LHCN-M2 (cell line): ENCODE measurements at regions not wholly inside any gene's neighbourhood (a gene's known extent, or its start where the extent isn't known, plus 50 kb on each side); places are given as distances from the start of the nearest gene placed in this dataset.

Experiments used
- DNase-seq: peaks from one replicate; pipeline ENCODE4 v3.0.0-alpha.2; 2012; ENCODE audit warnings: low read depth

DNA sequence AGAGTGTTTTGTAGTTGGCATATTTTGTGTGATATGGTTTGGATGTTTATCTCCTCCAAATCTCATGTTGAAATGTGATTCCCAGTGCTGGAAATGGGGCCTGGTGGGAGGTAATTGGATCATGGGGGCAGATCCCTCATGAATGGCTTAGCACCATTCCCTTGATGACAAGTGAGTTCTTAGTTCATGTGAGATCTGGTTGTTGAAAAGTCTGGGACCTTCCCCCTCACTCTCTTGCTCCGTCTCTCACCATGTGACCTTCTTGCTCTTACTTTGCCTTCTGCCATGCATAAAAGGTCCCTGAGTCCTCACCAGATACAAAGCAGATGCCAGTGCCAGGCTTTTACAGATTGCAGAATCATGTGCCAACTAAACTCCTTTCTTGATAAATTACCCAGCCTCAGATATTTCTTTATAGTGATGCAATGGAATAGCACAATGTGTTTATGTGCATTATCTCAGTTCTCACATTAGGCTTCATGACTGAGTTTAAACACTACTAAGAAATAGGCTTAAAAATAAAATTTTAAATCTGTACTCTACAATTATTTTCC is 1348.8 kb downstream of the STIM2 start:
- no peak for DNase-seq

DNA sequence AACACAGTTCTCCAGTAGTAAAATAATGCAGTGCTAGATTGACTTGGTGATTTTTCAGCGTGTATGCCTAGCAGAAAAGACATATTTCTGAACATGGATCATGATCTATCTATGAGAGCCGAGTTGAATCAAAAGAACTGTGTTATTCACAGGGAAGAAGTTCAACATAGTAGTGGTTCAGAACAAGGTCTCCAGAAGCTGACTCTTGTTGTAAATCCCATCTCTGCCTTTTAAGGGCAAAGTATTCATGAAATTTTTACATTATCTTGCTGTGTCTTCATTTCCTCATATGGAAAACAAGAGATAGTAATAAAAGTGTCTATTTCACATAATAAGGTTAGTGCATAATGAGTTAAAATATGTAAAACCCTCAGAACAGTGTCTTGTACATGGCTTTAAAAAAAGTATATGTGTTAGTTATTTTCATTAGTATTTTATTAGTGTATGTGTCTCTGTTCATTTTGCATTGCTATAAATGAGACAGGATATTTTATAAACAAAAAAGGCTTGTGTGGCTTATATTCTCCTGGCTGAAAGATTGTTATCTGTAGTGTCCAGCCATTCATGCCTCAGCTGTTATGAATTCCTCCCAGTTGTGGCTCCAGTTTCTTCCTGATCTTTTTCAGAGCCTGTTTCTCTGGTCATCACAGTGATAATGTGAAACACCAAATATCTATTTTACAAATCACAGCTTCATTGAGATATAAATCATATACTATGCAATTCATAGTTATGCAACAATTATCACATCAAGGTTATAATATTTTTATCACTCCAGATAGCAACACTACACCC is 1351.2 kb downstream of the STIM2 start:
- no peak for DNase-seq

DNA sequence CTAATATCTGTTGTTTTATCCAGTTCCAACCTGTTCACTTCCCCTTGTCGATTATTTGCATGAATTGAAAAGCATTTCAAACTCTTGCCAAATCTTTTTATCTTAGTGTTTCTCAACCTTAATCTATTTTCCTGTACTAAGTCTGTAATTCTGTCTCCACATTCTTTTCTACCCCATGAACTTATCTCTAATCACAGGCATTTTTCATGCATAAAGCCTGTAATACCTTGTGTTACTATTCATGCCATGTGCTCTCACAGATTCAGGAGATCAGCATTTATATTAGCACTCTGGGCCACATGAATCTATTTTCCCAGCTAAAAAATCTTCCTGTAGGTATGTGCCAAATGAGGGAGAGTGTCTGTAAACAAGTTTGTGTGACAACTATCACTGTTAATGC is 1360.9 kb downstream of the STIM2 start:
- no peak for DNase-seq

DNA sequence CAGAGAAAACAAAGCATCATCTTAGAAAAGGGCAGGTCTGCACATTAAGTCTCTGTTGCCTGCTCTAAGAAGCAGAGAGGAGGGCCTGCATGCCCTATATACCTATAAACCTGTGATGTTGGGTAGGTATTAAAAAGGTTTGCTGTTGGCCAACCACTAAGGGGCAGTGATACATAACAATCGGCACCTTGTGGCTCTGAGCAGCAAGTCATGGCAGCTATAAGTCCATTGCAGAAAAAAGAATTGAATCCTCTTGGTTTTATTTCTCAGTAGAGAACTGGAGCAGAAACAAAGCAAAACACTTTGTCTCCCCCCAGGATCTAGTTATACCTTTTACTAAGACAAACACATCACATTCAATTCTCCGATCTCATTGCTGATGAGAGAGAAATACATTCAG is 1364.4 kb downstream of the STIM2 start:
- DNase-seq: peak; percentile 36

- DNase-seq: peak; percentile 5
Observed at GRCh38 chr4:28225689-28226353, 1365.2 kb downstream of the STIM2 start.

DNA sequence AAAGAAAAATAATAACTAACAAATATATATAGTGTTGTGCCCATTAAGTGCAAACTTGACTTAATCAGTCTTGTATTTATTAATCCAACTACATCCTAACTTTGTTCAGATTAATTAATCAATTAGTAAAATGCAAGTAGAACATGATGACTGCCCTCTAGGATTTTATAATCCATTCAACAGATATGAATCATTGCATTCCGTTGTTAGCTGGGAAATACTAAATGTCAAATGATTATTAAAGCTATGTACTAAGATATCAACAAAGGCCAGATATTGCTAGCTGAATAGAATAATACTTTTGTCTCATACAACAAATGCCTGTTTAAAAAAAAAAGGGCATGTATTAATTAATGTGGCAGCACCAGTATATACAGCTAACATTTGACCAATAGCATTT is 1366.3 kb downstream of the STIM2 start:
- no peak for DNase-seq

GRCh38 chr4:28227764-28228163 is 1367.1 kb downstream of the STIM2 start:
- DNase-seq: no peak

DNA sequence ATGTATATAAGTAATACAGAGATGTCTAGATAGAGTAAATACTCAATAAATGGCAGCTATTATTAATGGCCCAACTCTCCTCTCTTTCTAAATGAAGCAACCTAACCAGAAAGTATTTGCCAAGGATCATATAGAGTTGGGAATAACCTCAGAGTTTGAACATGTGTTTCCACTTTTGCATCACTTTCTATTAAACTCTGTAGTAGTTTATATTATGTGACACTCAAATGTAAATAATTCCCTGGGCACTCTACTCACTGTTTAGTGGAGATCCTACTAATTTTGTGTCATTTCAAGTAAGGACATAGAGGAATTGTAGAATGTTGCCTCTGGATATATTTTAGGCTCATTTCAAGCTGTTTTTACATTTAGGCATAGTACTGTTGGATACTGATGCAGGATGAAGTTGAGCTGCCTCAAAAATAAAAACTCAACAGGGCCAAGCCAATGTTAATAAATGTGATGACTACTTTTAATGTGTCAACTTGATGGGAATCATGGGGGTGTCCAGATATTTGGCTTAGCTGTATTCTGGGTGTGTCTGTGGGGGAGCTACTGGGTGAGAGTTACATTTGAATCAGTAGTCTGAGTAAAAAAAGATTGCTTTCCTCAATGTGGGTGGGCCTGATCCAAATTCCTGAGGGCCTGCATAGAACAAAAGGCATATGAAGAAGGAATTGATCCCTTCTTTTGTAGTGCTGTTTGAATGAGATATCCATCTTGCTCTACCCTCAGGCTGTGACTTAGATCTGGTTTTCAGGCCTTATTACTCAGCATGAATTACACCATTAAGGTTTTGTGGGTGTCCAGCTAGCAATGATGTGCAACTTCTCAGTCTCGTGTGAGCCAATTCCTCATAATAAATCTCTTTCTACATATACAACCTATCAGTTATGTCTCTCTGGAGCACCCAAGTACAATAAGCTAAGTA is 1368.2 kb downstream of the STIM2 start:
- peak; percentile 10 for DNase-seq

- no peak for DNase-seq
Observed at GRCh38 chr4:28232376-28232775, 1371.7 kb downstream of the STIM2 start.

DNA sequence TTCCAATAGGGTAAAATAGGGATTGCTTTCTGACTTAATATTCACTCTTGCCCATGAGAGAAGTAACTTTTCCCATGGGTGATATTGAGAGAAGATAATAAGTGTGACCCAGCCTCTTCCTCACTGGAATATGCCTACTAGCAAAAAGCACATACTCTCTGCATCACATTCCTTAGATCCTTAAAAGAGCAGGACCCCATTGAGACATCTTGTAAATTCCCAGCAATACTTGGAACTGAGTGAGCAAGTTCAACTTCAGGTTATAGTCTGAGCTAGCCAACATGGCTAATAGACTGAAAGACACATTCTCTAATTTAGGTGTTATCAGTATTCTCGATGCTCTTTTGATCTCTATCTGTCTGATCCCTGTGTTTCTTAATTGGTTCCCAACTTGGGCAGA is 1372.3 kb downstream of the STIM2 start:
- DNase-seq: no peak

DNA sequence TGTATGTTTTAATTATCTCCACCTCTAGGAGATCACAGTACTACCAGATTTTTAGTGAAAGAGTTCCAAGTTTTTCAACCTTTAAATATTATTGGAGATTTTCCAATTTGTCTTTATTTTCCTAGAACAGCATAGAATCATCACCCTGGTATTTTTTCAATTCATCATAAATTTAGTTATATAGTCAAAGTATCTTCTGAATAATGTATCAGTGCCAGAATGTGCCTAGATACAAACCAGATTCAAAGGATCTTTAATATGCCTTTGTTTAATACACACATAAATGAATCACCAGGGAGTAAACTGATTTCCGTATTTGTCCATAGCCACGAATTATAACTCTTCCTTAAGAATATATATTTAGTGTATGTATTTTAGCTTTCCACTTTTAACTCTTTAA is 1373.1 kb downstream of the STIM2 start:
- no peak for DNase-seq

DNA sequence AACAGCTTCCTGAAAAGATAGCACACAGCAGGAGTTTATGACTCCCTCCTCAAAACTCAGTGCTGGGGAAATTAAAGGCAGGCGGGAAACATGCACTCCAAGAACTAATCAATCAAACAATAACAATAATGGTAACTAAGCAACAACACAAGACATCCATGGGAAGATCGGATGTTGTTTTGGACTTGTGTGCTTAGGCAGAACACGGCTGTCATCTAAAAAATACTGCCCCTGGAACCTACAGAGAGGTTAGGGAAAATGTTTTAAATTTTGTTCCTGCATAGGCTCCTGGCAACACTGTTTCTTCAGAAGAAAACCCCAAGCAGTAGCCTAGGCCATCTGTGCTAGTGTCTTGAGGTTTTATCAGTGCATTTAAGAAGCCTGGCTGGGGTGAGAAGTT is 1378.2 kb downstream of the STIM2 start:
- DNase-seq: no peak

GRCh38 chr4:28241021-28241420 is 1380.4 kb downstream of the STIM2 start:
- peak; percentile 9 for DNase-seq

DNA sequence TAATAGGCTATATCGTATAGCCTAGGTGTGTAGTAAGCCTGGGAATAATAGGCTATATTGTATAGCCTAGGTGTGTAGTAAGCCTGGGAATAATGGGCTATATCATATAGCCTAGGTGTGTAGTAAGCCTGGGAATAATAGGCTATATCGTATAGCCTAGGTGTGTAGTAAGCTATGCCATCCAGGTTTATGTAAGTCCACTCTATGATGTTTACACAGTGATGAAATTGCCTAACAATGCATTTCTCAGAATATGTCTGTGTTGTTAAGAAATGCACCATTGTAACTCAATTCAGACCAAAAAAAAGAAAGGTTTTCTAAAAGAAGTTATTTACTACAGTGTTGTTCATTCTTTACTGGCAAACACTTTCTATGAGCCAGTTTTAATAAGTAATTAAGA is 1387.2 kb downstream of the STIM2 start:
- no peak for DNase-seq

- no peak for DNase-seq
Observed at GRCh38 chr4:28248269-28248668, 1387.6 kb downstream of the STIM2 start.

- DNase-seq: no peak
Observed at GRCh38 chr4:28250646-28251045, 1390.0 kb downstream of the STIM2 start.

GRCh38 chr4:28251831-28252230 is 1391.2 kb downstream of the STIM2 start:
- no peak for DNase-seq

GRCh38 chr4:28254003-28254402 is 1393.4 kb downstream of the STIM2 start:
- DNase-seq: no peak

- no peak for DNase-seq
Observed at GRCh38 chr4:28256295-28256694, 1395.7 kb downstream of the STIM2 start.

DNA sequence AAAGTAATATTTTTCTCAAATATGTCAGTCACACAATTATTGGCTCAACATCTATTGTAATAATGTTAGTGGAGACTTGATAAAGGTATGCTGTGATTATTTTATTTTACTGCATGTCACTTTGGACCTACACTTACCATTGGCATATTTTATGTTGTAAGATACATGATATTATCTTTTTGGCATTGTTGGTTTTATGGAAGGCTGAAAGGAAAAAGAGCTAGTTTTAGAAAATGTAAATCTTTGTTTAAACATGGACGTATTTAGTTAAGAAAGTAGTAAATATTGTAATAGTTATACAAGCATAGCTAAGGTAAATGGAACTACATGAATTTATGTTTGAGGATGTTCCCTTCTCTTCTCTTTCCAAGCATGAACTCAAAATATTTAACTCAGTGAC is 1399.3 kb downstream of the STIM2 start:
- no peak for DNase-seq

DNA sequence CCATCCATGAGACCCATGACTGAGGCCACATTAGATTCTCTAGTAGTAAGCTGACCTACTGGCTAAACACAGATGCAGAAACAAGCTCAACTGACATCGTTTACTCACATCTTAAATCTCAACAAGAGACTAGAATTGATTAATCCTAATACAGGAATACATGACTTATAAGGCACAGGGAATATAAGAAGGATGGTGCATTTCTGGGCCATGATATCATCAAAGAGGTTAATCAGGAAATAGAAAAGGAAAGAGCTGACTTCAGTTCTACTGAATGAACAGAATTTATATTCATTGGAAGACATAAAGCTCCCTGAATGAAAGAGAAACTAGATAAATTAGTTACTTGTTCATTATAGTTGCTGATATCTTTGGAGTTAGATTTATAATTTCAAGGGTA is 1406.5 kb downstream of the STIM2 start:
- no peak for DNase-seq

DNA sequence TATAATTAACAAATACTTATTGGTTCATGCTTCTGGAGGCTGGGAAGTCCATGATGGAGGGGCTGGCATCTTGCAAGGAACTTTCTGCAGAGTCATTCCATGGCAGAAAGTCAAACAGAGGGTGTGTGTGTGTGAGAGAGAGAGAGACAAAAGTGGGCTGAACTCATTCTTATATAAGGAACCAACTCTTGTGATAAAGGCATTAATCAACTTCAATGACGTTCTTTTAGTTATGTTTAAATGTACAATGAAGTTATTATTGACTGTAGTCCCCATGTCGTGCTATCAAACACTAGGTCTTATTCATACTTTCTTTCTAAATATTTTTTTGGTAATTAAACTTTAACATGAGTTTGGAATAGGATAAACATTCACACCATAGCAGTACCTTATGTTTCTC is 1408.8 kb downstream of the STIM2 start:
- no peak for DNase-seq
